BLaER1 treated with 17β-estradiol and CSF1 and Interleukin-3, amounts not matched to agents 10 nM and 100 nM (cell line): ENCODE measurements at regions not wholly inside any gene's neighbourhood (a gene's known extent, or its start where the extent isn't known, plus 50 kb on each side); places are given as distances from the start of the nearest gene placed in this dataset.
A peak's percentile ranks its signal among the peaks of the same experiment; 100 is the strongest.
"Not testable (repeated sequence)": the region's sequence is repeated elsewhere in the genome, so short reads cannot be mapped to it uniquely, and the experiment has no call there.

Source experiments
- H3K27ac ChIP-seq, 11 experiments: shearing (Covaris generic); formaldehyde crosslinking; 2 replicates each; pipeline ENCODE4 v1.8.1; 2022
- H3K27me3 ChIP-seq, 11 experiments: shearing (Covaris generic); formaldehyde crosslinking; 2 replicates each; pipeline ENCODE4 v1.8.1; 2022
- H3K36me3 ChIP-seq, 11 experiments: shearing (Covaris generic); formaldehyde crosslinking; 2 replicates each; pipeline ENCODE4 v1.8.1; 2022
- H3K4me1 ChIP-seq, 10 experiments: shearing (Covaris generic); formaldehyde crosslinking; 2 replicates each; pipeline ENCODE4 v1.8.1; 2022
- H3K4me2 ChIP-seq, 11 experiments: shearing (Covaris generic); formaldehyde crosslinking; 2 replicates each; pipeline ENCODE4 v1.8.1; 2022
- H3K4me3 ChIP-seq, 10 experiments: shearing (Covaris generic); formaldehyde crosslinking; 2 replicates each; pipeline ENCODE4 v1.8.1; 2022
- H3K9ac ChIP-seq, 11 experiments: shearing (Covaris generic); formaldehyde crosslinking; 2 replicates each; pipeline ENCODE4 v1.8.1; 2022
- H3K9me3 ChIP-seq, 11 experiments: shearing (Covaris generic); formaldehyde crosslinking; replicated peaks in 1 of 11; 2 replicates each; pipeline ENCODE4 v1.8.1; 2022
- H4K20me1 ChIP-seq, 11 experiments: shearing (Covaris generic); formaldehyde crosslinking; 2 replicates each; pipeline ENCODE4 v1.8.1; 2022
- Cebpa-rat ChIP-seq, 11 experiments: shearing (Covaris generic); IDR thresholded peaks; 2 replicates each; pipeline ENCODE4 v1.8.1; 2022

GRCh38 chr1:221993444-221993948 lies 251.6 kb upstream of the DUSP10 start:
- Histone ChIP-seq H3K9me3 (no peaks in the 10 kb centered on the region), H4K20me1 (no peaks in the 10 kb centered on the region), H3K4me2 (no peak overlapping the region), H3K36me3 (no peaks in the 10 kb centered on the region), H3K9ac (no peak overlapping the region), H3K4me1 (peaks cover 0 to 19% (median 8%) of the 10 kb centered on the region in 10 experiments; a peak in 17 of 20 replicates), H3K27me3 (no peaks in the 10 kb centered on the region), H3K4me3 (no peak overlapping the region), H3K27ac (no peak overlapping the region)
- no peak for TF ChIP-seq Cebpa-rat (IDR thresholded peaks at IDR 0.05)

GRCh38 chr1:221992427-221992826 lies 250.5 kb upstream of the DUSP10 start:
- TF ChIP-seq Cebpa-rat (IDR thresholded peaks at IDR 0.05), result no peak
- peaks cover 0 to 19% (median 8%) of the 10 kb centered on the region in 10 experiments; a peak in 17 of 20 replicates for H3K4me1 ChIP-seq
- H3K27me3 ChIP-seq, result no peaks in the 10 kb centered on the region
- H3K27ac ChIP-seq, result no peak overlapping the region
- H3K9me3 ChIP-seq, result no peaks in the 10 kb centered on the region
- H3K36me3 ChIP-seq, result no peaks in the 10 kb centered on the region
- H4K20me1 ChIP-seq, result no peaks in the 10 kb centered on the region
- H3K4me2 ChIP-seq, result no peak overlapping the region
- no peak overlapping the region for H3K4me3 ChIP-seq
- H3K9ac ChIP-seq, result no peak overlapping the region

- no peak overlapping the region for H3K9ac ChIP-seq
- H3K4me3 ChIP-seq, result no peak overlapping the region
- no peaks in the 10 kb centered on the region for H3K36me3 ChIP-seq
- no peaks in the 10 kb centered on the region for H4K20me1 ChIP-seq
- H3K4me2 ChIP-seq, result peak overlapping the region; percentile 3 to 49 (median 32); a peak in 17 of 22 replicates
- no peak for TF ChIP-seq Cebpa-rat (IDR thresholded peaks at IDR 0.05)
- H3K27ac ChIP-seq, result no peak overlapping the region
- H3K4me1 ChIP-seq, result peaks cover 0 to 19% (median 8%) of the 10 kb centered on the region in 10 experiments; a peak in 17 of 20 replicates
- no peaks in the 10 kb centered on the region for H3K9me3 ChIP-seq
- no peaks in the 10 kb centered on the region for H3K27me3 ChIP-seq
Measured at GRCh38 chr1:221991221-221991620, 249.3 kb upstream of the DUSP10 start.

GRCh38 chr1:221989741-221990140 lies 247.9 kb upstream of the DUSP10 start:
- H3K9me3 ChIP-seq, result no peaks in the 10 kb centered on the region
- peaks cover 0 to 19% (median 8%) of the 10 kb centered on the region in 10 experiments; a peak in 17 of 20 replicates for H3K4me1 ChIP-seq
- H4K20me1 ChIP-seq, result no peaks in the 10 kb centered on the region
- no peaks in the 10 kb centered on the region for H3K27me3 ChIP-seq
- H3K4me3 ChIP-seq, result no peak overlapping the region
- no peak overlapping the region for H3K27ac ChIP-seq
- H3K36me3 ChIP-seq, result no peaks in the 10 kb centered on the region
- no peak for TF ChIP-seq Cebpa-rat (IDR thresholded peaks at IDR 0.05)
- H3K4me2 ChIP-seq, result no peak overlapping the region
- no peak overlapping the region for H3K9ac ChIP-seq

- no peak overlapping the region for H3K27ac ChIP-seq
- no peaks in the 10 kb centered on the region for H4K20me1 ChIP-seq
- no peak overlapping the region for H3K4me2 ChIP-seq
- H3K9me3 ChIP-seq, result no peaks in the 10 kb centered on the region
- no peak overlapping the region for H3K9ac ChIP-seq
- no peak for TF ChIP-seq Cebpa-rat (IDR thresholded peaks at IDR 0.05)
- no peaks in the 10 kb centered on the region for H3K27me3 ChIP-seq
- no peaks in the 10 kb centered on the region for H3K36me3 ChIP-seq
- H3K4me3 ChIP-seq, result no peak overlapping the region
- H3K4me1 ChIP-seq, result peaks cover 0 to 11% (median 8%) of the 10 kb centered on the region in 10 experiments; a peak in 17 of 20 replicates
Measured at GRCh38 chr1:221988829-221989228, 246.9 kb upstream of the DUSP10 start.

GRCh38 chr1:221987860-221988520 lies 246.1 kb upstream of the DUSP10 start:
- H3K27ac ChIP-seq, result no peak overlapping the region
- no peak for TF ChIP-seq Cebpa-rat (IDR thresholded peaks at IDR 0.05)
- no peaks in the 10 kb centered on the region for H3K36me3 ChIP-seq

GRCh38 chr1:221983444-221983843 lies 241.6 kb upstream of the DUSP10 start:
- Histone ChIP-seq H3K9ac (no peak overlapping the region), H3K9me3 (no peaks in the 10 kb centered on the region), H3K36me3 (no peaks in the 10 kb centered on the region), H3K4me1 (no peaks in the 10 kb centered on the region), H4K20me1 (no peaks in the 10 kb centered on the region), H3K4me2 (no peak overlapping the region), H3K27ac (no peak overlapping the region), H3K4me3 (no peak overlapping the region), H3K27me3 (no peaks in the 10 kb centered on the region)
- no peak for TF ChIP-seq Cebpa-rat (IDR thresholded peaks at IDR 0.05)

More at GRCh38 chr1:221987860-221988520, 246.1 kb upstream of the DUSP10 start:
- no peak overlapping the region for H3K4me2 ChIP-seq
- no peak overlapping the region for H3K4me3 ChIP-seq
- peaks cover 0 to 10% (median 8%) of the 10 kb centered on the region in 10 experiments; a peak in 17 of 20 replicates for H3K4me1 ChIP-seq
- H4K20me1 ChIP-seq, result no peaks in the 10 kb centered on the region
- no peak overlapping the region for H3K9ac ChIP-seq
- no peaks in the 10 kb centered on the region for H3K9me3 ChIP-seq
- no peaks in the 10 kb centered on the region for H3K27me3 ChIP-seq

GRCh38 chr1:221981461-221981860 lies 239.6 kb upstream of the DUSP10 start:
- Histone ChIP-seq H3K36me3 (no peaks in the 10 kb centered on the region), H3K4me1 (no peaks in the 10 kb centered on the region), H3K27me3 (no peaks in the 10 kb centered on the region), H4K20me1 (no peaks in the 10 kb centered on the region), H3K4me2 (no peak overlapping the region), H3K9ac (no peak overlapping the region), H3K4me3 (no peak overlapping the region), H3K27ac (no peak overlapping the region), H3K9me3 (no peaks in the 10 kb centered on the region)
- no peak for TF ChIP-seq Cebpa-rat (IDR thresholded peaks at IDR 0.05)

- Histone ChIP-seq H3K4me2 (no peak overlapping the region), H4K20me1 (no peaks in the 10 kb centered on the region), H3K36me3 (no peaks in the 10 kb centered on the region), H3K9ac (no peak overlapping the region), H3K27ac (no peak overlapping the region), H3K4me1 (no peaks in the 10 kb centered on the region), H3K9me3 (no peaks in the 10 kb centered on the region), H3K27me3 (no peaks in the 10 kb centered on the region), H3K4me3 (no peak overlapping the region)
- no peak for TF ChIP-seq Cebpa-rat (IDR thresholded peaks at IDR 0.05)
Measured at GRCh38 chr1:221979444-221980032, 237.6 kb upstream of the DUSP10 start.

GRCh38 chr1:221978631-221979334 lies 236.9 kb upstream of the DUSP10 start:
- H3K9me3 ChIP-seq, H3K27ac ChIP-seq, H3K36me3 ChIP-seq, H3K27me3 ChIP-seq, H3K9ac ChIP-seq, H3K4me1 ChIP-seq, H3K4me3 ChIP-seq, H3K4me2 ChIP-seq, H4K20me1 ChIP-seq: not testable (repeated sequence)

GRCh38 chr1:221973787-221974186 lies 231.9 kb upstream of the DUSP10 start:
- not testable (repeated sequence) for H4K20me1 ChIP-seq, H3K27ac ChIP-seq

More at GRCh38 chr1:221973787-221974186, 231.9 kb upstream of the DUSP10 start:
- not testable (repeated sequence) for H3K4me2 ChIP-seq, H3K4me1 ChIP-seq, H3K9ac ChIP-seq, H3K4me3 ChIP-seq, H3K27me3 ChIP-seq, H3K9me3 ChIP-seq, H3K36me3 ChIP-seq
